Coronary artery (tissue), 2 donors: ENCODE measurements at regions not wholly inside any gene's neighbourhood (a gene's known extent, or its start where the extent isn't known, plus 50 kb on each side); places are given as distances from the start of the nearest gene placed in this dataset.

ENCODE experiments used
- DNase-seq: peaks from one replicate; pipeline ENCODE4 v3.0.0-alpha.2; 2017; ENCODE audit warnings: low spot score
- H3K27ac ChIP-seq, 2 donors: fragments of 200-600 bp; sonication (generic); one replicate each; pipeline ENCODE4 v1.5.1; 2016 to 2019
- H3K4me3 ChIP-seq: fragments of 200-600 bp; sonication (generic); 2 replicates; pipeline ENCODE4 v1.5.1; 2016; ENCODE audit warnings: mild to moderate bottlenecking, moderate library complexity
- CTCF ChIP-seq: fragments of 200-600 bp; sonication (generic); IDR thresholded peaks from one replicate; pipeline ENCODE4 v1.5.1; 2019; ENCODE audit warnings: antibody characterized with exemption

GRCh38 chr10:27413831-27414348 lies 90.2 kb upstream of the RAB18 start:
- TF ChIP-seq CTCF, result no peak
- DNase-seq, result no peak
- Histone ChIP-seq H3K27ac (no peak overlapping the region), H3K4me3 (no peak overlapping the region)

- Histone ChIP-seq H3K4me3 (no peak overlapping the region), H3K27ac (no peak overlapping the region)
- DNase-seq, result no peak
- no peak for TF ChIP-seq CTCF
Measured at GRCh38 chr10:27413387-27413786, 90.7 kb upstream of the RAB18 start.

GRCh38 chr10:27410153-27410552 lies 94.0 kb upstream of the RAB18 start:
- Histone ChIP-seq H3K4me3 (no peak overlapping the region), H3K27ac (no peak overlapping the region)
- no peak for DNase-seq
- no peak for TF ChIP-seq CTCF

- H3K4me3 ChIP-seq, result no peak overlapping the region
- no peak for TF ChIP-seq CTCF
- H3K27ac ChIP-seq, result no peak overlapping the region
- no peak for DNase-seq
Measured at GRCh38 chr10:27407271-27407670, 96.8 kb upstream of the RAB18 start.

- H3K27ac ChIP-seq, result no peak overlapping the region
- TF ChIP-seq CTCF, result no peak
- DNase-seq, result no peak
- H3K4me3 ChIP-seq, result no peak overlapping the region
Measured at GRCh38 chr10:27399871-27400270, 104.2 kb upstream of the RAB18 start.

GRCh38 chr10:27393961-27394360 lies 110.1 kb upstream of the RAB18 start:
- no peak for DNase-seq
- no peak overlapping the region for H3K27ac ChIP-seq
- no peak overlapping the region for H3K4me3 ChIP-seq
- TF ChIP-seq CTCF, result no peak

- H3K27ac ChIP-seq, result no peak overlapping the region
- no peak for TF ChIP-seq CTCF
- H3K4me3 ChIP-seq, result no peak overlapping the region
- DNase-seq, result no peak
Measured at GRCh38 chr10:27392606-27393005, 111.5 kb upstream of the RAB18 start.
